Astrocyte of the cerebellum (primary cell): ENCODE measurements at regions not wholly inside any gene's neighbourhood (a gene's known extent, or its start where the extent isn't known, plus 50 kb on each side); places are given as distances from the start of the nearest gene placed in this dataset.

Experiments
- DNase-seq: peaks from one replicate; pipeline ENCODE4 v3.0.0-alpha.2; 2011; ENCODE audit warnings: low read depth
- H3K4me3 ChIP-seq: 2 replicates; pipeline ENCODE4 v1.5.1; 2011; ENCODE audit warnings: mild to moderate bottlenecking, low read depth, low read length, moderate library complexity
- in situ Hi-C: cut with HindIII; loops from 2 replicates; pipeline ENCODE4 v1.10.0; 2017; ENCODE audit warnings: low sequenced_read_pairs
- TF ChIP-seq, protein P1 (sequence below): IDR thresholded peaks from 2 replicates; pipeline ENCODE4 v1.5.1; 2012; ENCODE audit warnings: low read length, low read depth, moderate library complexity, mild to moderate bottlenecking; ENCODE audit errors: missing control alignments

- H3K4me3 ChIP-seq, result no peak overlapping the region
- TF ChIP-seq, protein P1, sequence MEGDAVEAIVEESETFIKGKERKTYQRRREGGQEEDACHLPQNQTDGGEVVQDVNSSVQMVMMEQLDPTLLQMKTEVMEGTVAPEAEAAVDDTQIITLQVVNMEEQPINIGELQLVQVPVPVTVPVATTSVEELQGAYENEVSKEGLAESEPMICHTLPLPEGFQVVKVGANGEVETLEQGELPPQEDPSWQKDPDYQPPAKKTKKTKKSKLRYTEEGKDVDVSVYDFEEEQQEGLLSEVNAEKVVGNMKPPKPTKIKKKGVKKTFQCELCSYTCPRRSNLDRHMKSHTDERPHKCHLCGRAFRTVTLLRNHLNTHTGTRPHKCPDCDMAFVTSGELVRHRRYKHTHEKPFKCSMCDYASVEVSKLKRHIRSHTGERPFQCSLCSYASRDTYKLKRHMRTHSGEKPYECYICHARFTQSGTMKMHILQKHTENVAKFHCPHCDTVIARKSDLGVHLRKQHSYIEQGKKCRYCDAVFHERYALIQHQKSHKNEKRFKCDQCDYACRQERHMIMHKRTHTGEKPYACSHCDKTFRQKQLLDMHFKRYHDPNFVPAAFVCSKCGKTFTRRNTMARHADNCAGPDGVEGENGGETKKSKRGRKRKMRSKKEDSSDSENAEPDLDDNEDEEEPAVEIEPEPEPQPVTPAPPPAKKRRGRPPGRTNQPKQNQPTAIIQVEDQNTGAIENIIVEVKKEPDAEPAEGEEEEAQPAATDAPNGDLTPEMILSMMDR, result no peak
- DNase-seq, result no peak
- in situ Hi-C loops, result no loop called here
Measured at GRCh38 chr2:19686439-19686838, 215.3 kb downstream of the TTC32 start.

DNA sequence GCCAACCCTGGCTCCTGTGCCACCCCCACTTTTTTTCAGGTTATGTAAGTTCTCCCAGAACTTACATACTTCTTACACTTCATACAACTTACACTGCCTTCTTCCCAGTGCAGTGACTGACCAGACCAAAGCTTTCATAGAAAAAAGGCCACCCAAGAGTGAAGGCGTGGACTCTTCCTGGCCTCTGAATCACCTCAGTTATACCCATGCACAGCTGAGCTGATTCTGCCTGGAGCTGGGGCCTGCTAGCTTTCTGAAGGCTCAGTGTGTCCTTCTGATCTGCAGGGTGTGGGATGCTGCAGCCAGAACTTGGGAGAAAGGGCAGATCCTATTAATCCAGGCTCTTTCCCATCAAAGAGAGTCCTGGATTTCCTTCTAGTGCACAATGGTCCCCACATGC is 216.1 kb downstream of the TTC32 start:
- H3K4me3 ChIP-seq, result no peak overlapping the region
- no peak for DNase-seq
- TF ChIP-seq, protein P1, result no peak
- in situ Hi-C loops, result no loop called here

DNA sequence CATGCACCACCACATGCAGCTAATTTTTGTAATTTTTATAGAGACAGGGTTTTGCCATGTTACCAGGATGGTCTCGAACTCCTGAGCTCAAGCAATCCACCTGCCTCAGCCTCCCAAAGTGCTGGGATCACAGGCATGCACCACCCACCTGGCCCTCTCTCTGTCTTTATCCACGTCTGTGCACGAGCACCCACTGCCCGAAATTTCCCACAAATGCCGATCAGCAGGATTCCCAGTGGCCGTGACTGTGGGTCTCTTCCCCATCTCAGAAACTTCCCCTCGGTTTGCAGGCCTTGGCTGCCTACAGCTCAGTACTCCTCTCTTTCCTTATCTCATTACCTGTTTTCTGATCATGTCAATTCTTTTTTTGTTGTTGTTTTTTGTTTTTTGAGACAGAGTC is 217.3 kb downstream of the TTC32 start:
- H3K4me3 ChIP-seq, result no peak overlapping the region
- in situ Hi-C loops, result no loop called here
- TF ChIP-seq, protein P1, result no peak
- DNase-seq, result no peak

DNA sequence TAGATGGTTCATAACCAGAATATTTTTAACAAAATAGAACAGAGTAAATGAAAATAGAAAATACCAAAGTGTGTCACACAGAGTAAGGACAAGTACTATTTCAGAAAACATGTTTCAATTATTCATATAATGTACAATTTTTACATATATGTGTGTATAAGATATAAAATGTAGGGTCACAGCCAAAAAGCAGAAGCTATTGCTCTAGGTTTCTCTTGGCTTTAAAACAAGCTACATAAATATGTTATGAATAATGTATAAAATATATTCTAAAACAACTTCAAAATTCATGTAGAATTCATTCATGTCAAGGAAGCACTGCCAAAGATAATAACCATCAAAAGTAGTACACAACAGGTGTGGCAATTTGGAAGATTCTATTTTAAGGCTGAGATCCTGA is 218.2 kb downstream of the TTC32 start:
- no peak overlapping the region for H3K4me3 ChIP-seq
- in situ Hi-C loops, result no loop called here
- no peak for DNase-seq
- TF ChIP-seq, protein P1, result no peak

DNA sequence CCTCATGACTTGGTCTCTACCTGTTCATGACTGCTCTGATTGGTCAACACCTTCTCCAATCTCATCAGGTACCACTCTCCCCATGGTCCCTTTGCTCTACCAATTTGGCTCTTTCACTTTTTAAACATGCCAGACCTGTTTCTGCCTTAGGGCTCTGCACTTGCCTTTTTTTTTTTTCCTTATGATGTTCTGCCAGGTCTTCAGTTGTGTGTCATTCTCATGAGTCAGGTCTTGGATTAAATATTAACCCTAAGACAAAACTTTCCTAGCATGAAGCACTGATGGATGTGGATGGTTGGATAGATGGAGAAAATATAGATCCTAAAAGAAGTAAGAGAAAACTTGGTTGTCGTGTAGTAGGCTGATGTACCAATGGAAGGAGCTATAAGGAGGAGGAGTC is 219.3 kb downstream of the TTC32 start:
- in situ Hi-C loops, result no loop called here
- no peak for DNase-seq
- no peak overlapping the region for H3K4me3 ChIP-seq
- TF ChIP-seq, protein P1, result no peak

DNA sequence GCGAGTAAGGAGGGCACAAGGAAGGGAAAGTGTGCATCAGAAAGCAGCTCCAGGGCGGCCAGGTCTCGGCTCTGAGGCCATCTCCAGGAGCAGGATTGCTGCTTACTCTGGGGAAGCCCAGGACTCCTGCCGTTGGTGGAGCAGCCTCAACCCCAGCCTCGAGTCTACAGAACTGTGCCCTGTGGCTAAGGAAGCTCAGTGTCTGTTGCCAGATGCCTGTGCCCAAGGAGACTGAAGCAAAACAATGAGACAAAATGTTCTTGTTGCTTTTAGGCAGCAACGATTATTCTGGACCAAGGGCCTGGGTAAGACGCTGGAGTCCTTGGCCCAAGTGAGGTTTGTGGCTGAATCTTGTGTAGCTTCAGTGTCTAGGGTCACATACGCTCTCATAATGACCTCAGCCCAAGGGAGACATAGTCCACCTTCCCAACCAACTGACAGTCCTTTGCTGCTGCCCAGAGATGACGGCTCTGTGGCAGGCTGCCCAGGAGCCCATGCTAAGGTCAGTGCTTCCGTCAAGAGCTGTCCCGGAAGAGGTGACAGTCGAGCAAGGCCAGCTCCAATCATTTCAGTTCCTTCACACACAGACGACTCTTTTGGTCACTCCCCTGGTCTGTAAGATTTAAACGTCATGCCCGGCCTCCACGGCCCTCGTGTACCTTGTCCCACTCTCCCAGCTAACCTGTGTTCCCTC is 223.8 kb downstream of the TTC32 start:
- in situ Hi-C loops, result no loop called here
- TF ChIP-seq, protein P1, result no peak
- DNase-seq, result no peak
- H3K4me3 ChIP-seq, result no peak overlapping the region

DNA sequence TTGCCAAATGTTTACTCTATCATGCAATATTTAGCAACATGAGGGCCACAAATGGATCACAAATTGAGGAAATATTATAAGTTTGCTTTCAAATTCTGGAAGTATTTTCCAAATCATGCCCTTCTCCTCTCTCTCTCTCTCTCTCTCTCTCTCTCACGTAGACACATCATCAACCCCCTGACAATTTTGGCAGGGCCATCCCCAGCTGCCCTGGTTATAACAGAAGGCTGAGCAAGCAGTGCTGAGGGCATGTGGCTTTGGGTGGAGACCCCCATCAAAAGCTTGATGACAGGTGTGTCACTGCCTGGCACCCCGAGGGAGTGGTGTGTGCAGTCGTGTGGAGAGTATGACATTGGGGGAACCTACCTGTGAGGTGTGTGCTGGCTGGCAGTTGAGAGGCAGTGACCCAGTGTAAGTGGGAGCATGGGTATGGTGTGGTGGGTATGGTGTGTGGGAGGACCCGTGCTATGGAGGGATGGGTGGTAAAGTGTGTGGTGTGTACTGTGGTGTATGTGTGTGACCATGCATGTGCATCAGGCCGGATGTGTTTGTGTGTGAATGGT is 224.5 kb downstream of the TTC32 start:
- TF ChIP-seq, protein P1, result no peak
- H3K4me3 ChIP-seq, result no peak overlapping the region
- in situ Hi-C loops, result no loop called here
- DNase-seq, result no peak
